K562 (cell line): ENCODE measurements at regions not wholly inside any gene's neighbourhood (a gene's known extent, or its start where the extent isn't known, plus 50 kb on each side); places are given as distances from the start of the nearest gene placed in this dataset.

Source experiments
- CBFA2T3 ChIP-seq: fragments of 450-650 bp; IDR thresholded peaks from 2 replicates; pipeline ENCODE4 v1.6.1; 2017
- CXXC5 ChIP-seq: fragments of 250-450 bp; sonication (Bioruptor Pico); IDR thresholded peaks from 2 replicates; pipeline ENCODE4 v1.8.0; 2022; ENCODE audit warnings: inconsistent platforms, mild to moderate bottlenecking, moderate library complexity
- DNMT1 ChIP-seq: fragments of 450-650 bp; IDR thresholded peaks from 2 replicates; pipeline ENCODE4 v1.6.1; 2016; ENCODE audit warnings: antibody characterized with exemption, mild to moderate bottlenecking
- E2F3 ChIP-seq: fragments of 250-450 bp; sonication (Bioruptor Pico); IDR thresholded peaks from 2 replicates; pipeline ENCODE4 v1.4.0; 2020; ENCODE audit warnings: mild to moderate bottlenecking
- ESRRB ChIP-seq: fragments of 250-450 bp; sonication (Bioruptor Pico); IDR thresholded peaks from 2 replicates; pipeline ENCODE4 v1.5.0; 2020; ENCODE audit warnings: mild to moderate bottlenecking, moderate library complexity, borderline replicate concordance
- HMG20B ChIP-seq: fragments of 250-450 bp; sonication (Bioruptor Pico); IDR thresholded peaks from 2 replicates; pipeline ENCODE4 v1.5.0; 2021; ENCODE audit warnings: mild to moderate bottlenecking
- HMGXB4 ChIP-seq: sonication (generic); formaldehyde crosslinking; IDR thresholded peaks from 2 replicates; pipeline ENCODE4 v1.8.1; 2023; ENCODE audit warnings: mild to moderate bottlenecking, missing genetic modification reagents
- ILK ChIP-seq: fragments of 450-650 bp; IDR thresholded peaks from 2 replicates; pipeline ENCODE4 v1.6.1; 2016; ENCODE audit warnings: missing genetic modification characterization, low read depth, mild to moderate bottlenecking, missing compliant biosample characterization, moderate library complexity, borderline replicate concordance
- JUNB ChIP-seq: fragments of 450-650 bp; formaldehyde crosslinking; conservative IDR thresholded peaks from 2 replicates; pipeline ENCODE4 v1.4.0; 2020; ENCODE audit warnings: mild to moderate bottlenecking
- NFATC3 ChIP-seq: fragments of 450-650 bp; IDR thresholded peaks from 2 replicates; pipeline ENCODE4 v1.6.1; 2017; ENCODE audit warnings: mild to moderate bottlenecking
- NKRF ChIP-seq: fragments of 450-650 bp; IDR thresholded peaks from 2 replicates; pipeline ENCODE4 v1.6.1; 2016; ENCODE audit warnings: borderline replicate concordance
- PPARD ChIP-seq: fragments of 250-450 bp; sonication (Bioruptor Pico); IDR thresholded peaks from 2 replicates; pipeline ENCODE4 v1.8.0; 2022; ENCODE audit warnings: inconsistent platforms, mild to moderate bottlenecking, moderate library complexity
- SIX5 ChIP-seq, 2 experiments: IDR thresholded peaks; 2 replicates each; pipeline ENCODE4 v1.6.1; 2011; ENCODE audit warnings: low read length in 2 of 2, borderline replicate concordance in 1 of 2, low read depth in 1 of 2, mild to moderate bottlenecking in 1 of 2, moderate library complexity in 1 of 2; ENCODE audit not compliant: insufficient read depth in 1 of 2
- SMC3 ChIP-seq: conservative IDR thresholded peaks from 2 replicates; pipeline ENCODE4 v1.6.1; 2011; ENCODE audit warnings: low read depth, low read length, improper control_type of control experiment; ENCODE audit not compliant: insufficient read depth
- SP1 ChIP-seq: sonication (generic); formaldehyde crosslinking; IDR thresholded peaks from 2 replicates; pipeline ENCODE4 v1.8.1; 2022; ENCODE audit warnings: mild to moderate bottlenecking, missing genetic modification reagents
- STAG1 ChIP-seq: sonication (generic); formaldehyde crosslinking; IDR thresholded peaks from 2 replicates; pipeline ENCODE4 v1.5.0; 2020; ENCODE audit warnings: missing genetic modification reagents, borderline replicate concordance
- U2AF2 ChIP-seq: fragments of 200-400 bp; formaldehyde crosslinking; optimal IDR thresholded peaks from 2 replicates; pipeline ENCODE3; 2017; ENCODE audit warnings: low read depth, mild to moderate bottlenecking, low read length
- ZBTB11 ChIP-seq, 3 experiments: fragments of 200-800 bp in 1 of 3; fragments of 250-450 bp in 1 of 3; fragments of 450-650 bp in 1 of 3; sonication (Bioruptor Pico) in 1 of 3; sonication (Bioruptor generic) in 1 of 3; formaldehyde crosslinking in 1 of 3; IDR thresholded peaks; 2 replicates each; pipeline versions ENCODE4 v1.6.1 to v1.8.0; 2016 to 2022; ENCODE audit warnings: mild to moderate bottlenecking in 2 of 3, missing genetic modification characterization in 2 of 3, missing compliant biosample characterization in 1 of 3, moderate library complexity in 1 of 3
- ZNF184 ChIP-seq: sonication (generic); formaldehyde crosslinking; IDR thresholded peaks from 2 replicates; pipeline ENCODE4 v1.5.0; 2020; ENCODE audit warnings: missing genetic modification reagents
- ZNF436 ChIP-seq: fragments of 250-450, 450-650 bp; sonication (Bioruptor Pico); formaldehyde crosslinking; IDR thresholded peaks from 2 replicates; pipeline ENCODE4 v1.7.0; 2020; ENCODE audit warnings: mild to moderate bottlenecking
- ZNF584 ChIP-seq: fragments of 200-800 bp; sonication (Bioruptor generic); IDR thresholded peaks from 2 replicates; pipeline ENCODE4 v1.6.1; 2016; ENCODE audit warnings: low read depth, mild to moderate bottlenecking, missing genetic modification characterization, missing compliant biosample characterization
- ZNF830 ChIP-seq: fragments of 250-450 bp; sonication (Bioruptor Pico); IDR thresholded peaks from 2 replicates; pipeline ENCODE4 v1.5.0; 2021; ENCODE audit warnings: mild to moderate bottlenecking

GRCh38 chr5:1644810-1645571 lies 121.2 kb upstream of the LPCAT1 start (continued):
- TF ChIP-seq HMGXB4 (CRISPR knock-in tag) (no peak), ZBTB11 (CRISPR knock-in tag; IDR thresholded peaks at IDR 0.05) (no peak), SP1 (CRISPR knock-in tag) (no peak), CXXC5 (peak; percentile 46; the same call in 1 of the 2 replicates), NFATC3 (no peak), U2AF2 (no peak), HMG20B (no peak), DNMT1 (no peak), ZNF584 (no peak), ESRRB (no peak), ZNF830 (CRISPR knock-in tag) (no peak), PPARD (no peak), ILK (no peak), ZNF436 (CRISPR knock-in tag) (no peak), STAG1 (CRISPR knock-in tag) (peak; percentile 98), E2F3 (CRISPR knock-in tag) (no peak), ZNF184 (no peak), SIX5 (IDR thresholded peaks at IDR 0.05; ENCODE audit: borderline replicate concordance in 1 of 2, insufficient read depth in 1 of 2, low read depth in 1 of 2, low read length in 2 of 2) (no peak), SMC3 (peak; percentile 88), NKRF (no peak), JUNB (CRISPR knock-in tag) (no peak), CBFA2T3 (no peak)
